IPS DF 6.9 (cell line): ENCODE measurements at regions not wholly inside any gene's neighbourhood (a gene's known extent, or its start where the extent isn't known, plus 50 kb on each side); places are given as distances from the start of the nearest gene placed in this dataset.

ENCODE experiments used
- DNase-seq: peaks from one replicate; pipeline ENCODE4 v3.0.0-alpha.2; 2013; ENCODE audit warnings: low read depth, low spot score
- H3K27ac ChIP-seq: one replicate; pipeline ENCODE4 v1.5.1; 2013; ENCODE audit warnings: low read length, control low read depth
- H3K27me3 ChIP-seq: 2 replicates; pipeline ENCODE4 v1.6.1; 2013; ENCODE audit warnings: mild to moderate bottlenecking, low read length; ENCODE audit not compliant: control insufficient read depth, insufficient read depth
- H3K36me3 ChIP-seq: 2 replicates; pipeline ENCODE4 v1.6.1; 2013; ENCODE audit warnings: low read length; ENCODE audit not compliant: control insufficient read depth, insufficient read depth
- H3K4me1 ChIP-seq: 2 replicates; pipeline ENCODE4 v1.6.1; 2013; ENCODE audit warnings: low read length; ENCODE audit not compliant: control insufficient read depth, insufficient read depth
- H3K4me3 ChIP-seq: 2 replicates; pipeline ENCODE4 v1.5.1; 2013; ENCODE audit warnings: mild to moderate bottlenecking, low read length
- H3K9me3 ChIP-seq: 2 replicates; pipeline ENCODE4 v1.6.1; 2013; ENCODE audit warnings: low read length, inconsistent platforms; ENCODE audit not compliant: control insufficient read depth, insufficient read depth
- WGBS: extraction: QIAGEN DNeasy Blood & Tissue Kit; methylation state at CpG from one replicate; pipeline ENCODE4 v1.1.7; 2013; ENCODE audit warnings: mixed read lengths, missing lambda C conversion rate; ENCODE audit not compliant: insufficient read length, insufficient coverage; 5-methylcytosine and 5-hydroxymethylcytosine counted together

DNA sequence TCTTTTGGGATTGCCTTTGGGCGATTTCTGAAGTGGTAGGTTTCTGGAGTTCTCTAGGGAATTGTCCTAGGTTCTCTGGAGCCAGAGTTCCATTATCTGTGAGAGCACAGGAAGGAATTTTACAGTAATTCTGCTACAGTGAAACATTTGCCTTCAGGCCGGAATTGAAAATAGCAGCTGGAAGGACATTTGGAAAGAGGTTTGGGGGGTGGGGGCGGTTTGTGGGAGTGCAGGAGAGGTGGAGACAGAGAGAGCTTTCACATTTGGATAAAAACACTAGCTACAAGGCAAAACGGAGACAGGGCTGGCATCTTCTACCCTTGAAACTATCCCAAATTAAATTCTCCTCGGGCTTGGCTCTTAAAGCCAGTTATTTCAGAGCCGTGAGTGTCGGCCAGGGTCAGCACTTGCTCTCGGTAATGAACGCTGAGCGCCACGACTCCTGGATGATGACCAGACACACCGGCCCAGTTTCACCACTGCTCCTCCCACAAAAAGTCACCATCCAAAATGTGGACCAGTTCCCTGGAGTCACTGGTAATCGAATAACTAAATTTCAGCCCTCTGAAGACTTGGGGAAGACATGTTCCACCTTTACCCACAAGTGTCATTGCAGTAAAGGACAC is 67.7 kb upstream of the TANC2 start:
- Histone ChIP-seq H3K4me1 (peaks cover 1% of the 10 kb centered on the region), H3K27ac (no peak overlapping the region), H3K4me3 (no peak overlapping the region), H3K9me3 (no peaks in the 10 kb centered on the region), H3K36me3 (no peaks in the 10 kb centered on the region), H3K27me3 (no peaks in the 10 kb centered on the region)
- WGBS: no CpG with 5 or more reads among the region's 13 CpGs
- DNase-seq: no peak

DNA sequence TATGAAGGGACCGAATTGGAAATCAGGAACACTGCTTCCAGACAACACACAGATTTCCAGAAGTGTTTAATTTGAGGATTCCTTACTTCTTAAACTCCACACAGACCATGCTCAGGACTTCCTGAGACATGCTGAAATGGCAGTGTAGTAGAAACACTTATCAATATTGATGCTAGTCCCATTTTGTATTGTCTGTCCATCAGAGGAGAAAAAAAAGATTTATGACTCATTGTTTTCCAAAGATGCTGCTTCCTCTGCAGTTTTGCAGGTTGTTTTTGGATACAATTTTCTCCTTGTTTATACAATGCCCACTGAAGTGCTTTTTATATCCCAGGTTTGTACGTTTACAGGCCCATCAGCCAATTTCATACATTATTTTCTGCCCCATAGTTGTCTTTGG is 68.3 kb upstream of the TANC2 start:
- Histone ChIP-seq H3K9me3 (no peaks in the 10 kb centered on the region), H3K4me3 (no peak overlapping the region), H3K4me1 (peaks cover 1% of the 10 kb centered on the region), H3K27me3 (no peaks in the 10 kb centered on the region), H3K36me3 (no peaks in the 10 kb centered on the region), H3K27ac (no peak overlapping the region)
- no peak for DNase-seq
- no CpG with 5 or more reads among the region's 2 CpGs for WGBS

DNA sequence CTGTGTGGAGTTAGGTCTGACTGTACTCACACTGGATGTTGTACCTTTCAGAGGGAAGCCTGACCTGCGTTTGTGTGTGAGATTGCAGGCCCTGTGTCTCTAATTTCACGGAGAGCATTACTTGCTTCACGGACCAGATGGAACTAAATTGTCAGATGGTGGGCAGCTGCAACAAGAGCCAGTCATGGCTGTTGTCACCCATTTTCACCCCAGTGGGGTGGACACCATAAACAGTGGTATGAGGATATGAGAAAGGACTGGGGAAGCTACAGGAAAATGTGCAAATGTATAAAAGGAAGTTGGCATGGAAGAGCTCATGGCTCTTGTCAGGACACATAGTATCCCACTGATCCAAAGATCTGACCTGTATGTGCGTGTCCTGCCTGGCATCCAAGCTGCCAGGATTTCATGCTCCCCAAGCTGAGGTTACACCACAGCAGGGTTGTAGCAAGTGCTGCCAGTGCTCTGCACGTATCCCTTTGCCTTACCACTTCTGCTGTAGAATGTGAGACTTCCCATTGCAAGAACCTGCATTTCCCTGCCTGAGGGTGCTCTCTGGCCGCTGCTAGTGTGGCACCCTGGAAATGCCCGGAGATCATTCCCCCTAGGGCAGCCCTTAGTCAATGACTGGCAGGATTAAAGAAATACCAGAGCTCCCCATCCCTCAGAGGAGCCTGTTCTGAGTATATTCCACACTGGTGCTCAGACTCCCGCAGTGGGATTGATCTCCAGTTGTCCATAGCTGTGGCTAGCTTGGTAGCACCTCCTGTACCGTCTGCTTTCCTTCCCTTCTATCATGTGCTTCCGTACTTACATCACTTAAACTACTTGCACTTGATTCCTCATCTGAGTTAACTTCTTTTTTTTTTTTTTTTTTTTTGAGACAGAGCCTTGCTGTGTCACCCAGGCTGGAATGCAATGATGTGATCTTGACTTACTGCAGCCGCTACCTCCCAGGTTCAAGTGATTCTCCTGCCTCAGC is 70.4 kb upstream of the TANC2 start:
- WGBS: no CpG with 5 or more reads among the region's 11 CpGs

DNA sequence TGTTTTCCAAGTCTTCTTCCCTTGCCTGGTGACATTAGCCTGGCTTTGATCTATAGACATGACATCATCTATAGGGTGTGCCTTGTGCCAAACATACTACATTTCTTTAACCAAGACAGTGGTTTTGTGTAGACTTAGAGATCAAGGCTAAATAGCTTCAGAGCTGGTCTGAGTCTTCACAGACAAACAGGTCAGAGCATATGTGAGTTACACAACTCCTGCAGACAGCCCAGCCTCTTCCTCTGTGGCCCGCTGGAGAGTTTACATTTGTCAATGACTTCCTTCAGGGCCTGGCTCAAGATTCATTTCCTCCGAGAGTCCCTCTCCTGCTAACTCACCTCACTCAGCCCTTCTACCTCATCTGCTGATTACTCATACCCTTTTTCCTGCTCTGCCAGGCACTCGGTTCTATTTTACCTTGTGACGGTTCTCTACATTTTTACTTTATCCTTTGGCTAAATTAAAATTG is 73.1 kb upstream of the TANC2 start:
- no peaks in the 10 kb centered on the region for H3K9me3 ChIP-seq
- no peak overlapping the region for H3K27ac ChIP-seq
- no CpG with 5 or more reads among the region's 4 CpGs for WGBS
- H3K4me1 ChIP-seq: no peaks in the 10 kb centered on the region
- H3K4me3 ChIP-seq: no peak overlapping the region
- no peaks in the 10 kb centered on the region for H3K36me3 ChIP-seq
- H3K27me3 ChIP-seq: no peaks in the 10 kb centered on the region
- DNase-seq: no peak

More for the DNA sequence above, 70.4 kb upstream of the TANC2 start:
- H3K27ac ChIP-seq: no peak overlapping the region
- no peaks in the 10 kb centered on the region for H3K36me3 ChIP-seq
- H3K27me3 ChIP-seq: no peaks in the 10 kb centered on the region
- no peaks in the 10 kb centered on the region for H3K9me3 ChIP-seq
- no peak overlapping the region for H3K4me3 ChIP-seq
- no peaks in the 10 kb centered on the region for H3K4me1 ChIP-seq
- no peak for DNase-seq

DNA sequence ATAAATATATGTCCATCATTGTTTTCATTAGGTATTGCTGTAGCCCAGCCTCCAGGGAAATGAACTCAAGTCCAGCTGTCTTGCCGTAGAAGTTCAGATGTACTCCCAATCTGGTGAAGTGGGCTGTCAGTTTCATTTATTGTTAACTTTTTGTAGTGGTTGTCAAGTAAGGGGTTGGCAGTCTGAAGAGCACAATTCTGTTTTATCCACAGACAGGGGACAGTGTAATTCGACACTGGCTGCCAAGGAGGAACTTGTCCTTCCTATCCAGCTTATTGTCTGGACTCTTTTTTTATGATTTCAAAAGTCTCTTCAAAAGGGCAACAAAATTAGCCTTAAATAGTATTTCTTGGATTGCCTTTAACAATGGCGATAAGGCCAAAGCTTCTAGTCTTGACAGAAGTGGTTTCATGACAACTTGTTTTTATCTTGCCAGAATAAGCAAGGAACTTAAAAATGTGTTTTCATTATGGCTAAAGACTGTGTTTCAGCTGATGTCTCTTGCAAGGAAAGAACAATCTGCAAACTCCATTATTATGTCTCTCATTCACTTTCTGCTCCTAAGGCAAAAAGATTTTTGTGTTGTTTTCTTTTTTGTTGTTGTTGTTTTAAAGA is 73.9 kb upstream of the TANC2 start:
- no peak for DNase-seq

DNA sequence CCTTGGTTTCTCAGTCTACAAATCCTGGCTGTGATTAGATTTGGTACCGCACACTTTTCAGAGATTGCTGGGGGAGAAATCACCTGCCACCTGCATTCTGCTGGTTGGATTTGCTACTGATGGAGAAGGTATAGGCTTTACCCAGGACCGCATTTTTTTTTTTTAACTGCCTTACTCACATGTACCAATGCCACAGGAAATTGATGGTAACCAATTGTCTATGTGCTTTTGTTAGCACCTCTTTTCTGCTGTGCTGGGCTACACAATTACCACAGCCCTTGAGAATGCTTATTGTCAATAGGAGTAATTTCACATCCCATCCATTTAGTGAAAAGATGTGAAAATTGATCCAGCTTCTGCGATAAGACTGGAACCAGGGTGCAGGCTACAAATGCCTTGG is 74.4 kb upstream of the TANC2 start:
- H3K4me3 ChIP-seq: no peak overlapping the region
- no peaks in the 10 kb centered on the region for H3K36me3 ChIP-seq
- whole genome bisulfite sequencing: no CpG with 5 or more reads among the region's 3 CpGs
- no peaks in the 10 kb centered on the region for H3K9me3 ChIP-seq
- no peak overlapping the region for H3K27ac ChIP-seq
- no peak for DNase-seq
- H3K4me1 ChIP-seq: no peaks in the 10 kb centered on the region
- no peaks in the 10 kb centered on the region for H3K27me3 ChIP-seq

More for the DNA sequence above, 73.9 kb upstream of the TANC2 start:
- Histone ChIP-seq H3K27me3 (no peaks in the 10 kb centered on the region), H3K27ac (no peak overlapping the region), H3K9me3 (no peaks in the 10 kb centered on the region), H3K36me3 (no peaks in the 10 kb centered on the region), H3K4me3 (no peak overlapping the region), H3K4me1 (no peaks in the 10 kb centered on the region)
- WGBS: no CpG with 5 or more reads among the region's 3 CpGs

DNA sequence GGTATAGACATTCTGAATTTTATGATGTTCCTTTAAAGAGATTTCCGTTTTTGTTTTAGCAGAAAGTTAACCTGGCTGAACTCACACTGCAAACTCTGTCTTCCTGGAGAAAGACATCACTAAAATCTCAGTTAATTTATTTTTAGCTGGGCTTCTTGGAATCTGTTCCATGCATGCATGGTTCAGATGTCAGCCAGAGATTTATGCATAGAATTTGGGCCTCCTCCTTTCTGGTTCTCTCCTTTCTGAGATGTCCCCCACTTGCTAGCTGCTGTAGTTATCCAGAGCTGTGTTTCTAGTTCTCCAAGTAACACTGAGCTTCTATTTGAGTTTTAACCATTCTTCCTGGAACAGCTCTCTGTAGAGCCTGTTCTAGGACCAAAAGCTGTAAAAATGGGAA is 77.3 kb upstream of the TANC2 start:
- Histone ChIP-seq H3K4me3 (no peak overlapping the region), H3K27me3 (no peaks in the 10 kb centered on the region), H3K36me3 (no peaks in the 10 kb centered on the region), H3K9me3 (no peaks in the 10 kb centered on the region), H3K27ac (no peak overlapping the region), H3K4me1 (no peaks in the 10 kb centered on the region)
- no peak for DNase-seq
- no CpG with 5 or more reads among the region's 1 CpG for WGBS

DNA sequence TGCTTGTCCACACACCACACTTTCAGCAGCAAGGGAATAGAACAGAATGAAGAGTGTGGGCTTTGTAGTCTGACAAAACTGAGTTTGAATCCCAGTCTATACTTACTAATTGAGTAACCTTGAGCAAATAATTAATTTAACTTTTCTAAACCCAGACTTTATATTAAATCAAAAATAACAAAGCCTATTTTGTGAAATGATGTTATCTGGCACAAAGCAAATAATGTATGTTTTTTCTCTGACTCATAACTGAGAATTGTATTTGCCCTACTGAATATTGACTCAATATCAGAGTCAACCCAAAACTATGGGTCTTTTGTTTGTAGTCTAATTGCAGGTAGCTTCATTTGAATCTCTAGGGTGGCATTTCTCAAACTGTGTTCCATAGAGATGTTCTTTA is 77.9 kb upstream of the TANC2 start:
- Histone ChIP-seq H3K27ac (no peak overlapping the region), H3K9me3 (no peaks in the 10 kb centered on the region), H3K27me3 (no peaks in the 10 kb centered on the region), H3K4me3 (no peak overlapping the region), H3K4me1 (no peaks in the 10 kb centered on the region), H3K36me3 (no peaks in the 10 kb centered on the region)
- DNase-seq: no peak

DNA sequence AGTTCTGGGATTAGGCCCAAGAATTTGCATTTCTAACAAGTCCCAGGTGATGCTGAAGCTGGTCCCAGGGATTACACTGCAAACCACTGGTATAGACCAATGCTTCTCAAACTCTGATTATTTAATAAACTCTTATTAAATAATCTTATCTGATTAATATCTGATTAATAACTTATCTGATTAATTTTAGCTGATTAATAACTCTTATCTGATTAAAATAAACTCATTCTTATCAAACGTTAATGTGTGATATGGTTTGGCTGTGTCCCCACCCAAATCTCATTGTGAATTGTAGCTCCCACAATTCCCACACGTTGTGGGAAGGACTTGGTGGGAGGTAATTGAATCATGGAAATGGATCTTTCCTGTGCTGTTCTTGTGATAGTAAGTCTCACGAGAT is 78.6 kb upstream of the TANC2 start:
- no peak for DNase-seq
- WGBS: no CpG with 5 or more reads among the region's 3 CpGs
- no peaks in the 10 kb centered on the region for H3K27me3 ChIP-seq
- H3K27ac ChIP-seq: no peak overlapping the region
- no peak overlapping the region for H3K4me3 ChIP-seq
- no peaks in the 10 kb centered on the region for H3K9me3 ChIP-seq
- no peaks in the 10 kb centered on the region for H3K4me1 ChIP-seq
- H3K36me3 ChIP-seq: no peaks in the 10 kb centered on the region

DNA sequence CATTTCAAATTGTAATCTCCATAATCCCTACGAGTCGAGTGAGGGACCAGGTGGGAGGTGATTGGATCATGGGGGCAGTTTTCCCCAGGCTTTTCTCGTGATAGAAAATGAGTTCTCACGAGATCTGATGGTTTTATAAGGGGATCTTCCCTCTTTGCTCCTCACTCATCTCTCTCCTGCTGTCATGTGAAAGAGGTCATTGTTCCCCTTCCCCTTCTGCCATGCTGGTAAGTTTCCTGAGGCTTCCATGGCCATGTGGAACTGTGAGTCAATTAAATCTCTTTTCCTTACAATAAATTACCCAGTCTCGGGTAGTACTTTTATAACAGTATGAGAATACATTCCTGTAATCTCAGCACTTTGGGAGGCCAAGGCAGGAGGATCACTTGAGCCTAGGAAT is 76.7 kb upstream of the MARCHF10 start:
- no peaks in the 10 kb centered on the region for H3K36me3 ChIP-seq
- WGBS: no CpG with 5 or more reads among the region's 5 CpGs
- H3K27ac ChIP-seq: no peak overlapping the region
- H3K4me1 ChIP-seq: no peaks in the 10 kb centered on the region
- no peak overlapping the region for H3K4me3 ChIP-seq
- no peaks in the 10 kb centered on the region for H3K9me3 ChIP-seq
- H3K27me3 ChIP-seq: no peaks in the 10 kb centered on the region
- no peak for DNase-seq
